ENCODE measurements at regions not wholly inside any gene's neighbourhood (a gene's known extent, or its start where the extent isn't known, plus 50 kb on each side); places are given as distances from the start of the nearest gene placed in this dataset.

DNA sequence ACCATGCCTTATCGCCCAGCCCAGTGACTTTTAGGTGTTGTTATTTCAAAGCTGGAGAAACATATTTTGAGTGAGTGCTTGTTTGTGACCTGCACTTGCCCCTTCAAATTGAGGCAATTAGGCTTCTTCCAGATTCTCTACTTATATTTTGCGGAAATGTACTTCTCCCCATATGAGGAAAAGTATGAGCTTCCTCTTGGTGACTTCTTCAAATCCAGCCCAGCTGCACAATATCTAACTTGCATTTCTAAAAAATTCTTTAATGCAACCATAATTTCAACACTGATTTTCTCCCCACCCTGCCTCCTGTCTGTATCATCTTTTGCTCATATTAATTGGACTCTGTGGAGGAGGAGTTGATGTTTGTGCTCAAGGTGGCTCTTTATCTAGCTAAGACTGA is 391.2 kb upstream of the POU3F3 start:
- ChIA-PET CTCF (no interaction called here), POLR2A (no interaction called here)
- TF ChIP-seq, protein P1, sequence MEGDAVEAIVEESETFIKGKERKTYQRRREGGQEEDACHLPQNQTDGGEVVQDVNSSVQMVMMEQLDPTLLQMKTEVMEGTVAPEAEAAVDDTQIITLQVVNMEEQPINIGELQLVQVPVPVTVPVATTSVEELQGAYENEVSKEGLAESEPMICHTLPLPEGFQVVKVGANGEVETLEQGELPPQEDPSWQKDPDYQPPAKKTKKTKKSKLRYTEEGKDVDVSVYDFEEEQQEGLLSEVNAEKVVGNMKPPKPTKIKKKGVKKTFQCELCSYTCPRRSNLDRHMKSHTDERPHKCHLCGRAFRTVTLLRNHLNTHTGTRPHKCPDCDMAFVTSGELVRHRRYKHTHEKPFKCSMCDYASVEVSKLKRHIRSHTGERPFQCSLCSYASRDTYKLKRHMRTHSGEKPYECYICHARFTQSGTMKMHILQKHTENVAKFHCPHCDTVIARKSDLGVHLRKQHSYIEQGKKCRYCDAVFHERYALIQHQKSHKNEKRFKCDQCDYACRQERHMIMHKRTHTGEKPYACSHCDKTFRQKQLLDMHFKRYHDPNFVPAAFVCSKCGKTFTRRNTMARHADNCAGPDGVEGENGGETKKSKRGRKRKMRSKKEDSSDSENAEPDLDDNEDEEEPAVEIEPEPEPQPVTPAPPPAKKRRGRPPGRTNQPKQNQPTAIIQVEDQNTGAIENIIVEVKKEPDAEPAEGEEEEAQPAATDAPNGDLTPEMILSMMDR (IDR thresholded peaks at IDR 0.05; ENCODE audit: low read depth, low read length): no peak
- no peak for DNase-seq (ENCODE audit: low read depth, low spot score)
- H3K27ac ChIP-seq (ENCODE audit: low read depth, low read length): no peak overlapping the region
- H3K9me3 ChIP-seq (ENCODE audit: control insufficient read depth, insufficient read depth, low read length): peaks cover 7% of the 10 kb centered on the region; the same call in 1 of the 2 replicates
- no peaks in the 10 kb centered on the region for H3K27me3 ChIP-seq (ENCODE audit: control insufficient read depth, insufficient read depth, low read length)
- no peak overlapping the region for H3K4me3 ChIP-seq (ENCODE audit: low read depth, low read length)

DNA sequence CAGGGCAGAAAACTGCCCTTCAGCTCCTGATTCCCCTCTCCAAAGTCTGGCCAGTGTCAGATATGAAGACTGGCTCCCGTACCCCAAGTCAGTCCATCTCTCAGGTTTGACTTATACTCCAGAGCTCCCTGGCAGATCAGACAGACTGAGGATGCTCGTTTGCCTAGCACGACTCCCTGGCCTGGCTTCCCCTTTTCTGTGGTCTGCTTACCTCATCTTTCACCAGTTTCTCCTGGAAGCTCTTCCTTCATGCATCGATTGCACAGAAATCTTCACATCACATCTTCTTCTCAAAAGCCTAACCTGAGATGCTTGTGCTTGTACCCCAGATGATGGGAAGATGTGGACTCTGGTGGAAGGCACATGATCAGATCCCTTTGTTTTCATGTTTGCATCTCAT is 387.9 kb upstream of the POU3F3 start:
- Histone ChIP-seq H3K4me3 (ENCODE audit: low read depth, low read length) (no peak overlapping the region), H3K27me3 (ENCODE audit: control insufficient read depth, insufficient read depth, low read length) (no peaks in the 10 kb centered on the region), H3K27ac (ENCODE audit: low read depth, low read length) (no peak overlapping the region), H3K9me3 (ENCODE audit: control insufficient read depth, insufficient read depth, low read length) (peaks cover 9% of the 10 kb centered on the region; the same call in 1 of the 2 replicates)
- CTCF ChIA-PET: no interaction called here
- DNase-seq (ENCODE audit: low read depth, low spot score): no peak
- TF ChIP-seq, protein P1 (IDR thresholded peaks at IDR 0.05; ENCODE audit: low read depth, low read length): no peak
- POLR2A ChIA-PET: no interaction called here

DNA sequence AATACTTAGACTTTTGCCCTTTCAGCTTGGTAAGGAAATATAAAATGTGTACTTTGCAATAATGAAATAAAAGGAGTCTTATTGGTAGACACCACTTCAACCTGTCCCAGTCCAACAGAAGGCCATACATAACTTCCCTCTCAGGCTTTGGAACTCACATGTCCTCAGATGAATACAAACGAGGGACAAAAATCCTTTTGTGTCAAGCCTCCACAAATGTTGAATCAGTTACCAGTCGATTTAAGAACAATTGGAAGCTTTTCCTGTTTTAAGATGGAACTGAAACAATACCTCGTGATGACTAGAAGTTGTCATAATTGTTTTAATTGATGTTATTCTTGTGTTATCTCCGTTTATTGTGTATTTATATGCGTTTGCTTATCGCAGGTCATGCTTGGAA is 385.1 kb upstream of the POU3F3 start:
- H3K27me3 ChIP-seq (ENCODE audit: control insufficient read depth, insufficient read depth, low read length): no peaks in the 10 kb centered on the region
- TF ChIP-seq, protein P1 (IDR thresholded peaks at IDR 0.05; ENCODE audit: low read depth, low read length): no peak

DNA sequence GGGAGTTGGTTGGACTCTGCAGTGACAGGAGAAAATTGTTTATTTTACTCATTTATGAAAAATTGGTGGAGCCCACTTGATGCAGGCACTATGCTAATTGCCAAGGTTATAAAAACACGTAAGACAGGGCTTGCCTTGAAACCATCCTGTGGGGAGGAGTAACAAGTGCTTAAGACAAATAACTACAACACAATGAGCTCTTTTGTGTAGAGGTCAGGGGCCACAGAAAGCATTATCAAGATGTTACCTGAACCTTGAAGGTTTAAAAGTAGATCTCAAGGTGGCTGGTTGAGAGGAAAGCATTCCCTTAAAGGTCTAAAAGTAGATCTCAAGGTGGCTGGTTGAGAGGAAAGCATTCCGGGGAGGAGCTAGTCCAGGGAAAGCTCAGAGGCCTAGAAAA is 381.8 kb upstream of the POU3F3 start:
- peaks cover 5% of the 10 kb centered on the region for H3K9me3 ChIP-seq (ENCODE audit: control insufficient read depth, insufficient read depth, low read length)
- CTCF ChIA-PET: no interaction called here
- H3K4me3 ChIP-seq (ENCODE audit: low read depth, low read length): no peak overlapping the region
- H3K27me3 ChIP-seq (ENCODE audit: control insufficient read depth, insufficient read depth, low read length): no peaks in the 10 kb centered on the region
- TF ChIP-seq, protein P1 (IDR thresholded peaks at IDR 0.05; ENCODE audit: low read depth, low read length): no peak
- no peak for DNase-seq (ENCODE audit: low read depth, low spot score)
- no peak overlapping the region for H3K27ac ChIP-seq (ENCODE audit: low read depth, low read length)
- POLR2A ChIA-PET: no interaction called here

More for the DNA sequence above, 385.1 kb upstream of the POU3F3 start:
- POLR2A ChIA-PET: no interaction called here
- CTCF ChIA-PET: interaction anchor here (0.6 kb wide), 1 partner anchor 345 kb away, joined by 4 read pairs; no protein-coding TSS in a partner anchor
- H3K4me3 ChIP-seq (ENCODE audit: low read depth, low read length): no peak overlapping the region
- no peak for DNase-seq (ENCODE audit: low read depth, low spot score)
- no peak overlapping the region for H3K27ac ChIP-seq (ENCODE audit: low read depth, low read length)
- H3K9me3 ChIP-seq (ENCODE audit: control insufficient read depth, insufficient read depth, low read length): peaks cover 11% of the 10 kb centered on the region

DNA sequence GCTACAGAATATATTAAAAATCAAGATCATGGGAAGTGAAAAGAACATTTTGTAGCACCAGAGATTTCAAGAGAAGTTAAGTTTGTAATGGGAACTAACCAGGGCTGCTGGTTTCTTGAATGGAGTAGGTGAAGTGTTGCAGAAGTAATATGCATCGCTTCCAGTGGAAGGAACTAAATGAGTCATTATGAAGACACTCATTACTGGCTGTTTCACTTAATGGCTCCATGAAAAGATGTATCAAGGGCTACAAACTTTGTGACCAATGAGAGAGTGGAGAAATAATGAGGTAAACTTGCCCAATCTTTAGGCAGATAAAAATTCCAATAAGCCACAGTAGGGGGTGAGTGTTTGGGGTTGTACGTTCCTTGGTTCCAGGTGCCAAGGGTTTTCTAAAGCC is 380.4 kb upstream of the POU3F3 start:
- TF ChIP-seq, protein P1 (IDR thresholded peaks at IDR 0.05; ENCODE audit: low read depth, low read length): no peak
- Histone ChIP-seq H3K4me3 (ENCODE audit: low read depth, low read length) (no peak overlapping the region), H3K27me3 (ENCODE audit: control insufficient read depth, insufficient read depth, low read length) (no peaks in the 10 kb centered on the region), H3K9me3 (ENCODE audit: control insufficient read depth, insufficient read depth, low read length) (peaks cover 10% of the 10 kb centered on the region), H3K27ac (ENCODE audit: low read depth, low read length) (no peak overlapping the region)
- ChIA-PET POLR2A (no interaction called here), CTCF (no interaction called here)
- DNase-seq (ENCODE audit: low read depth, low spot score): no peak

All from AG04450 (cell line).